ENCODE measurements at regions not wholly inside any gene's neighbourhood (a gene's known extent, or its start where the extent isn't known, plus 50 kb on each side); places are given as distances from the start of the nearest gene placed in this dataset.

- H3K4me3 ChIP-seq (ENCODE audit: low read depth, low read length): no peak overlapping the region
- no peak for TF ChIP-seq CTCF (IDR thresholded peaks at IDR 0.05; ENCODE audit: low read depth, low read length)
Measured at GRCh38 chr2:14120376-14120775, 512.1 kb upstream of the LRATD1 start.

GRCh38 chr2:14123436-14124103 is 508.9 kb upstream of the LRATD1 start:
- no peak for TF ChIP-seq CTCF (IDR thresholded peaks at IDR 0.05; ENCODE audit: low read depth, low read length)
- H3K4me3 ChIP-seq (ENCODE audit: low read depth, low read length): no peak overlapping the region

- TF ChIP-seq CTCF (IDR thresholded peaks at IDR 0.05; ENCODE audit: low read depth, low read length): no peak
- H3K4me3 ChIP-seq (ENCODE audit: low read depth, low read length): no peak overlapping the region
Measured at GRCh38 chr2:14125624-14126293, 506.8 kb upstream of the LRATD1 start.

- H3K4me3 ChIP-seq (ENCODE audit: low read depth, low read length): no peak overlapping the region
- no peak for TF ChIP-seq CTCF (IDR thresholded peaks at IDR 0.05; ENCODE audit: low read depth, low read length)
Measured at GRCh38 chr2:14126846-14127245, 505.7 kb upstream of the LRATD1 start.

GRCh38 chr2:14127765-14128164 is 504.8 kb upstream of the LRATD1 start:
- no peak for TF ChIP-seq CTCF (IDR thresholded peaks at IDR 0.05; ENCODE audit: low read depth, low read length)
- no peak overlapping the region for H3K4me3 ChIP-seq (ENCODE audit: low read depth, low read length)

GRCh38 chr2:14132386-14132785 is 500.1 kb upstream of the LRATD1 start:
- H3K4me3 ChIP-seq (ENCODE audit: low read depth, low read length): no peak overlapping the region
- TF ChIP-seq CTCF (IDR thresholded peaks at IDR 0.05; ENCODE audit: low read depth, low read length): no peak

- no peak overlapping the region for H3K4me3 ChIP-seq (ENCODE audit: low read depth, low read length)
- TF ChIP-seq CTCF (IDR thresholded peaks at IDR 0.05; ENCODE audit: low read depth, low read length): no peak
Measured at GRCh38 chr2:14134771-14135170, 497.7 kb upstream of the LRATD1 start.
